ENCODE measurements at regions not wholly inside any gene's neighbourhood (a gene's known extent, or its start where the extent isn't known, plus 50 kb on each side); places are given as distances from the start of the nearest gene placed in this dataset.

- no peaks in the 10 kb centered on the region for H3K36me3 ChIP-seq (ENCODE audit: control insufficient read depth, insufficient read depth, low read length)
- no peak overlapping the region for H3K27ac ChIP-seq (ENCODE audit: low read length)
- H3K4me1 ChIP-seq (ENCODE audit: control insufficient read depth, insufficient read depth, low read length): no peaks in the 10 kb centered on the region
- no peaks in the 10 kb centered on the region for H3K9me3 ChIP-seq (replicated peaks; ENCODE audit: control insufficient read depth, low read depth, low read length)
- 44% methylated on average over 2 of the region's 4 CpGs for WGBS (ENCODE audit: insufficient coverage)
- no peak overlapping the region for H3K4me3 ChIP-seq (ENCODE audit: low read length)
- no peaks in the 10 kb centered on the region for H3K27me3 ChIP-seq (ENCODE audit: control insufficient read depth, insufficient read depth, low read length)
- DNase-seq: peak; percentile 7
These were observed 311.3 kb upstream of the GRIN3A start for GRCh38 chr9:102049586-102050246.

- Histone ChIP-seq H3K4me3 (ENCODE audit: low read length) (no peak overlapping the region), H3K9me3 (replicated peaks; ENCODE audit: control insufficient read depth, low read depth, low read length) (no peaks in the 10 kb centered on the region), H3K36me3 (ENCODE audit: control insufficient read depth, insufficient read depth, low read length) (no peaks in the 10 kb centered on the region), H3K27ac (ENCODE audit: low read length) (no peak overlapping the region), H3K4me1 (ENCODE audit: control insufficient read depth, insufficient read depth, low read length) (no peaks in the 10 kb centered on the region), H3K27me3 (ENCODE audit: control insufficient read depth, insufficient read depth, low read length) (no peaks in the 10 kb centered on the region)
- WGBS (ENCODE audit: insufficient coverage): no CpG with 5 or more reads among the region's 3 CpGs
- no peak for DNase-seq
These were observed 309.1 kb upstream of the GRIN3A start for GRCh38 chr9:102047549-102047948.

- no peak overlapping the region for H3K27ac ChIP-seq (ENCODE audit: low read length)
- no peaks in the 10 kb centered on the region for H3K4me1 ChIP-seq (ENCODE audit: control insufficient read depth, insufficient read depth, low read length)
- no peaks in the 10 kb centered on the region for H3K36me3 ChIP-seq (ENCODE audit: control insufficient read depth, insufficient read depth, low read length)
- WGBS (ENCODE audit: insufficient coverage): no CpG with 5 or more reads among the region's 1 CpG
- H3K4me3 ChIP-seq (ENCODE audit: low read length): no peak overlapping the region
- H3K27me3 ChIP-seq (ENCODE audit: control insufficient read depth, insufficient read depth, low read length): no peaks in the 10 kb centered on the region
- H3K9me3 ChIP-seq (replicated peaks; ENCODE audit: control insufficient read depth, low read depth, low read length): no peaks in the 10 kb centered on the region
- DNase-seq: no peak
These were observed 305.7 kb upstream of the GRIN3A start for GRCh38 chr9:102044133-102044532.

DNA sequence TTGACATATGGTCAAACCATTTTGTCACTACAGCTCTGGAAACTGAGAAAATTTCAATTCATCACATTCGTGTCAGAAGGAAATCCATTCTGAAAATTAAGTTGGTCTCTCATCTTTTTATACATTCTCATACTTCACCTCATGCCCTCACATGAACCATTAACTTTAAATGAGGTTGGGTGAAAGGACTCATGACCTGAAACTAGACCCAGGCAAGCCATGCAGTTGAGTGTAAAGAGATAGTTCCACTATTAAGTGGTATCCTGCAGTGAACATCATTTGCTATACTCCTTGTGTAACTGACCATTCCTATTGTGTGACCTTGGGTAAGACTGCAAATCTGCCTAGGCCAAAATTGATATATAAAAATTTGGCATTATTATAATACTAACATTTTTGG lies 299.6 kb upstream of the GRIN3A start:
- H3K27ac ChIP-seq (ENCODE audit: low read length): no peak overlapping the region
- H3K9me3 ChIP-seq (replicated peaks; ENCODE audit: control insufficient read depth, low read depth, low read length): no peaks in the 10 kb centered on the region
- H3K4me3 ChIP-seq (ENCODE audit: low read length): no peak overlapping the region
- no peak for DNase-seq
- H3K36me3 ChIP-seq (ENCODE audit: control insufficient read depth, insufficient read depth, low read length): no peaks in the 10 kb centered on the region
- WGBS (ENCODE audit: insufficient coverage): no CpG with 5 or more reads among the region's 1 CpG
- no peaks in the 10 kb centered on the region for H3K27me3 ChIP-seq (ENCODE audit: control insufficient read depth, insufficient read depth, low read length)
- no peaks in the 10 kb centered on the region for H3K4me1 ChIP-seq (ENCODE audit: control insufficient read depth, insufficient read depth, low read length)

DNA sequence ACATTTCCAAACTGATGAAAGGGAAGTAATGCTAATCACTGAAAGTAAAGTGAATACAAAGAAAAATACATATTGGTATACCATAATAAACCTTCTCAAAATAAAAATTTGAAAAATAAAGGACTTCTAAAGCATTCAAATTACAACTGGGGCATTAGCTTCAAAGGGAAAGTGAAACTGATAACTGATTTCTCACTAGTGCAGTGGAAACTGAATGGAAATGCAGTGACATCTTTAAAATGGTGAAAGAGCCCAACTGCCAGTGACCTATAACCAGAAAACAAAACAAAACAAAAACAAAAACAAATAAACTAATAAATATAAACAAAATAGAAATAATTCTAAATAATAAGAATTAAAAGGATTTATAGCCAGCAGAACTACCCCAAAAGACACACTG lies 297.5 kb upstream of the GRIN3A start:
- Histone ChIP-seq H3K4me3 (ENCODE audit: low read length) (no peak overlapping the region), H3K4me1 (ENCODE audit: control insufficient read depth, insufficient read depth, low read length) (no peaks in the 10 kb centered on the region), H3K27me3 (ENCODE audit: control insufficient read depth, insufficient read depth, low read length) (no peaks in the 10 kb centered on the region), H3K36me3 (ENCODE audit: control insufficient read depth, insufficient read depth, low read length) (no peaks in the 10 kb centered on the region), H3K9me3 (replicated peaks; ENCODE audit: control insufficient read depth, low read depth, low read length) (no peaks in the 10 kb centered on the region), H3K27ac (ENCODE audit: low read length) (no peak overlapping the region)
- DNase-seq: no peak

GRCh38 chr9:102032614-102033013 lies 294.2 kb upstream of the GRIN3A start:
- Histone ChIP-seq H3K4me1 (ENCODE audit: control insufficient read depth, insufficient read depth, low read length) (no peaks in the 10 kb centered on the region), H3K9me3 (replicated peaks; ENCODE audit: control insufficient read depth, low read depth, low read length) (no peaks in the 10 kb centered on the region), H3K36me3 (ENCODE audit: control insufficient read depth, insufficient read depth, low read length) (no peaks in the 10 kb centered on the region), H3K27me3 (ENCODE audit: control insufficient read depth, insufficient read depth, low read length) (no peaks in the 10 kb centered on the region), H3K27ac (ENCODE audit: low read length) (no peak overlapping the region), H3K4me3 (ENCODE audit: low read length) (no peak overlapping the region)
- no peak for DNase-seq

GRCh38 chr9:102000956-102001355 lies 262.5 kb upstream of the GRIN3A start:
- Histone ChIP-seq H3K27me3 (ENCODE audit: control insufficient read depth, insufficient read depth, low read length) (no peaks in the 10 kb centered on the region), H3K36me3 (ENCODE audit: control insufficient read depth, insufficient read depth, low read length) (no peaks in the 10 kb centered on the region), H3K4me3 (ENCODE audit: low read length) (no peak overlapping the region), H3K27ac (ENCODE audit: low read length) (no peak overlapping the region), H3K4me1 (ENCODE audit: control insufficient read depth, insufficient read depth, low read length) (no peaks in the 10 kb centered on the region), H3K9me3 (replicated peaks; ENCODE audit: control insufficient read depth, low read depth, low read length) (no peaks in the 10 kb centered on the region)
- DNase-seq: peak; percentile 81
- 20% methylated on average over 1 of the region's 1 CpG for WGBS (ENCODE audit: insufficient coverage)

DNA sequence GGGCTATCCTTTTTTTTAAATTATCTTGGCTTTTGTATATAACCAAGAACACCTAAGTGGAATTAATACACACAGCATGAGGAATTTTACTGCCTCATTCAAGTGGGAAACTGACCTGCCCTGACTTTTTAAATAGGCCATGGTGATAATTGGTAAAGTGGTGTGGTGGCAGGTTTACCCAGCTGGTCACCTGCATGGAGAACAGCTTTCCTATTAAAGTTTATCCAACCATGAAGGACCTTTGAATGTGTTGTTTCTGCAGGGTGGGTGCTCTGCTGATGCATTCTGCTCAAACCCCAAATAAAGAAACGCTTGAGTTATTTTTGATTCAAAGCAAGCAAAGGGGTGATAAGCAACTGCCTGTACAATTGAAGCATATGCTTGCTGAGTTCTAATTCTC lies 261.0 kb upstream of the GRIN3A start:
- Histone ChIP-seq H3K9me3 (replicated peaks; ENCODE audit: control insufficient read depth, low read depth, low read length) (no peaks in the 10 kb centered on the region), H3K4me1 (ENCODE audit: control insufficient read depth, insufficient read depth, low read length) (no peaks in the 10 kb centered on the region), H3K27ac (ENCODE audit: low read length) (no peak overlapping the region), H3K27me3 (ENCODE audit: control insufficient read depth, insufficient read depth, low read length) (no peaks in the 10 kb centered on the region), H3K4me3 (ENCODE audit: low read length) (no peak overlapping the region), H3K36me3 (ENCODE audit: control insufficient read depth, insufficient read depth, low read length) (no peaks in the 10 kb centered on the region)
- no CpG with 5 or more reads among the region's 1 CpG for WGBS (ENCODE audit: insufficient coverage)
- no peak for DNase-seq

GRCh38 chr9:101995231-101995630 lies 256.8 kb upstream of the GRIN3A start:
- DNase-seq: peak; percentile 25
- 40% methylated on average over 1 of the region's 5 CpGs for WGBS (ENCODE audit: insufficient coverage)
- no peaks in the 10 kb centered on the region for H3K4me1 ChIP-seq (ENCODE audit: control insufficient read depth, insufficient read depth, low read length)

GRCh38 chr9:101993771-101994170 lies 255.3 kb upstream of the GRIN3A start:
- no CpG with 5 or more reads among the region's 1 CpG for WGBS (ENCODE audit: insufficient coverage)
- Histone ChIP-seq H3K27me3 (ENCODE audit: control insufficient read depth, insufficient read depth, low read length) (no peaks in the 10 kb centered on the region), H3K36me3 (ENCODE audit: control insufficient read depth, insufficient read depth, low read length) (no peaks in the 10 kb centered on the region), H3K27ac (ENCODE audit: low read length) (no peak overlapping the region), H3K4me3 (ENCODE audit: low read length) (no peak overlapping the region), H3K4me1 (ENCODE audit: control insufficient read depth, insufficient read depth, low read length) (no peaks in the 10 kb centered on the region), H3K9me3 (replicated peaks; ENCODE audit: control insufficient read depth, low read depth, low read length) (no peaks in the 10 kb centered on the region)
- DNase-seq: peak; percentile 62

More at GRCh38 chr9:101995231-101995630, 256.8 kb upstream of the GRIN3A start:
- H3K27ac ChIP-seq (ENCODE audit: low read length): no peak overlapping the region
- H3K9me3 ChIP-seq (replicated peaks; ENCODE audit: control insufficient read depth, low read depth, low read length): no peaks in the 10 kb centered on the region
- no peak overlapping the region for H3K4me3 ChIP-seq (ENCODE audit: low read length)
- H3K27me3 ChIP-seq (ENCODE audit: control insufficient read depth, insufficient read depth, low read length): no peaks in the 10 kb centered on the region
- H3K36me3 ChIP-seq (ENCODE audit: control insufficient read depth, insufficient read depth, low read length): no peaks in the 10 kb centered on the region

GRCh38 chr9:101991926-101992325 lies 253.5 kb upstream of the GRIN3A start:
- Histone ChIP-seq H3K27me3 (ENCODE audit: control insufficient read depth, insufficient read depth, low read length) (no peaks in the 10 kb centered on the region), H3K9me3 (replicated peaks; ENCODE audit: control insufficient read depth, low read depth, low read length) (no peaks in the 10 kb centered on the region), H3K36me3 (ENCODE audit: control insufficient read depth, insufficient read depth, low read length) (no peaks in the 10 kb centered on the region), H3K27ac (ENCODE audit: low read length) (no peak overlapping the region), H3K4me3 (ENCODE audit: low read length) (no peak overlapping the region), H3K4me1 (ENCODE audit: control insufficient read depth, insufficient read depth, low read length) (no peaks in the 10 kb centered on the region)
- DNase-seq: no peak
